ENCODE measurements at regions not wholly inside any gene's neighbourhood (a gene's known extent, or its start where the extent isn't known, plus 50 kb on each side); places are given as distances from the start of the nearest gene placed in this dataset.

GRCh38 chr6:169157197-169158148, 96.2 kb downstream of the THBS2 start:
- TF ChIP-seq CTCF (IDR thresholded peaks at IDR 0.05) = no peak
- no peak for TF ChIP-seq POLR2A (IDR thresholded peaks at IDR 0.05)
- TF ChIP-seq EP300 (IDR thresholded peaks at IDR 0.05) = no peak
- TF ChIP-seq POLR2AphosphoS5 (IDR thresholded peaks at IDR 0.05) = no peak
